ENCODE measurements at regions not wholly inside any gene's neighbourhood (a gene's known extent, or its start where the extent isn't known, plus 50 kb on each side); places are given as distances from the start of the nearest gene placed in this dataset.

DNA sequence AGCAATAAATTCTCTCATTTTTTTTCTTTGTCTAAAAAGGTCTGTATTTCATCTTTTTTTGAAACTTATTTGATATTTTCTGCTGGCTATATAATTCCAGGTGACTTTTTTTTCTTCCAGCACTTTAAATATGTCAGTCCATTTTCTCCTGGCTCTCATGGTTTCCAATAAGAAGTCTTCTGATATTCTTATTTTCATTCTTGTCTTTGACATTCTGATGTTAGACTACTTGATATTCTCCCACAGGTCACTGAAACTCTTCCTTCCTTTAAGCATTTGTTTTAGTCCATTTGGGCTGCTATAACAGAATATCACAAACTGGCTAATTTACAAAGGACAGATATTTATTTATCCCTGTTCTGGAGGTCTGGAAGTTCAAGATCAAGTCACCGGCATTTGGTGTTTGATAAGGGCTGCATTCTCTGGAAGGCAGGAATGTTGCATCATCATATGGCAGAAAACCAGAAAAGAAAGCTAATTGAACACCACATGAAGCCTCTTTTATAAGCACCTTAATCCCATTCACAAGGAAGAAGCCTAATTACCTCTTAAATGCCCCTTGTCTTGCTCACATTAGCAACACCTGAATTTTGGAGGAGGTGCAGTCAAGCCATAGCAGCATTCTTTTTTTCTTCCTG lies 242.1 kb upstream of the TNRC6C start:
- H3K4me1 ChIP-seq (replicated peaks in 1 of 2; ENCODE audit: control insufficient read depth in 2 of 2, insufficient read depth in 2 of 2, low read length in 2 of 2): no peaks in the 10 kb centered on the region
- BruUV-seq (replicated peaks): no TSS peak
- FAIRE-seq: no peak
- H4K20me1 ChIP-seq (replicated peaks; ENCODE audit: control insufficient read depth, insufficient read depth, low read length): no peaks in the 10 kb centered on the region
- intact Hi-C loops (cut with micrococcal nuclease) (no loop called here), in situ Hi-C loops (cut with MboI) (no loop called here)
- TF ChIP-seq TRIM28 (IDR thresholded peaks at IDR 0.05): 0 out of 2 replicates have a peak, but pooled peaks have one; percentile 28
- no peak for TF ChIP-seq CEBPG (CRISPR knock-in tag; IDR thresholded peaks at IDR 0.05)
- peak; percentile 62 to 77 for TF ChIP-seq CEBPG (tag; conservative IDR thresholded peaks at IDR 0.05 in 1 of 2, IDR thresholded peaks at IDR 0.05 in 1 of 2)
- no peak for TF ChIP-seq RUNX1 (IDR thresholded peaks at IDR 0.05; ENCODE audit: low read depth)
- TF ChIP-seq CEBPB (tag; IDR thresholded peaks at IDR 0.05): peak; percentile 38; the same call in 1 of the 2 replicates
- peak in 1 of 2 experiments; percentile 34; a peak in 1 of 3 replicates for TF ChIP-seq CBX3 (IDR thresholded peaks at IDR 0.05; ENCODE audit: borderline replicate concordance in 1 of 2, low read length in 2 of 2)
- TF ChIP-seq ZNF146 (CRISPR knock-in tag; IDR thresholded peaks at IDR 0.05; ENCODE audit: unreplicated experiment): no peak
- TF ChIP-seq ATF3 (IDR thresholded peaks at IDR 0.05): peak; percentile 84
- no peak for TF ChIP-seq ATF3 (CRISPR knock-in tag; conservative IDR thresholded peaks at IDR 0.05)
- H3K27ac ChIP-seq (ENCODE audit: extremely low read depth, low read depth, low read length): no peak overlapping the region
- DNase-seq (ENCODE audit: extremely low read depth in 1 of 4, low spot score in 3 of 4): no peak
- H3K4me3 ChIP-seq: no peak overlapping the region
- H3K36me3 ChIP-seq (ENCODE audit: control insufficient read depth, insufficient read depth, low read length): no peaks in the 10 kb centered on the region
- 0 out of 2 replicates have a peak, but pooled peaks cover 4% of the 10 kb centered on the region for H3K9me3 ChIP-seq (replicated peaks; ENCODE audit: control insufficient read depth, insufficient read depth, low read depth, low read length)
- 0% methylated on average over 1 of the region's 1 CpG for WGBS (ENCODE audit: insufficient coverage, low coverage, missing lambda C conversion rate)
- no peak overlapping the region for H2AFZ ChIP-seq (ENCODE audit: low read depth, low read length)
- ChIA-PET POLR2A (no interaction called here), CTCF (ENCODE audit: low intra/inter-chr PET ratio) (no interaction called here)
- no peak overlapping the region for H3K9ac ChIP-seq (ENCODE audit: insufficient read depth in 1 of 2, low read depth in 2 of 2, low read length in 2 of 2)
- H3K9me1 ChIP-seq (ENCODE audit: control insufficient read depth, insufficient read depth, low read length): no peaks in the 10 kb centered on the region
- no peak for ATAC-seq
- H3K79me2 ChIP-seq (ENCODE audit: control insufficient read depth, insufficient read depth, low read length): no peaks in the 10 kb centered on the region
- no peak overlapping the region for H3K4me2 ChIP-seq (ENCODE audit: insufficient read depth, low read length)
- peaks cover 0 to 12% of the 10 kb centered on the region in 2 experiments; a peak in 3 of 5 replicates for H3K27me3 ChIP-seq (ENCODE audit: control insufficient read depth in 2 of 2, insufficient read depth in 2 of 2, low read length in 2 of 2)
